DOHH2 (cell line): ENCODE measurements at regions not wholly inside any gene's neighbourhood (a gene's known extent, or its start where the extent isn't known, plus 50 kb on each side); places are given as distances from the start of the nearest gene placed in this dataset.

Experiments
- EZH2phosphoT487 ChIP-seq: fragments of 200-600 bp; sonication (generic); IDR thresholded peaks from 2 replicates; pipeline ENCODE4 v1.6.1; 2017; ENCODE audit warnings: borderline replicate concordance, mild to moderate bottlenecking, antibody characterized with exemption, low read length, moderate library complexity, mixed read lengths
- TF ChIP-seq, protein P1 (sequence below): fragments of 200-600 bp; sonication (generic); IDR thresholded peaks from one replicate; pipeline ENCODE4 v1.5.1; 2014; ENCODE audit warnings: antibody characterized with exemption, mild to moderate bottlenecking, low read depth, low read length; ENCODE audit not compliant: poor library complexity, severe bottlenecking

DNA sequence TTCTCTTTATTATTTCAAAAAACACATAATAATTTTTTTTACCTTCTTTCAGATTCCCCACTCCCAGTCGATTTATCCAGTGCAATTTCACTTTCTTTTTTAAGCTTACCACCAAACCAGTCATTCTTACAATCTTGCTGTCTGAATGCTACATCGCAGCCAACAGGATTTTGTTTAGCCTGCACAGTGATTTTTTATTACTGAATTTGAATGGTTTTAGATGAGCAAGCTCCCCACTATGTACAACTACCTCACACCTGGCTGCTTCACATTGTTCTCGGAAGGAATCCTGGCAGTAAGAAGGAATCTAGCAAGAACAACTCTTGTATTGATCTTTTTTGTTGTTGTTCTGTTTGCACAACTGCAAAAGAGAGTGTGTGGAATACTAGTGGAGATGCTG is 668.1 kb upstream of the WWC1 start:
- TF ChIP-seq, protein P1, sequence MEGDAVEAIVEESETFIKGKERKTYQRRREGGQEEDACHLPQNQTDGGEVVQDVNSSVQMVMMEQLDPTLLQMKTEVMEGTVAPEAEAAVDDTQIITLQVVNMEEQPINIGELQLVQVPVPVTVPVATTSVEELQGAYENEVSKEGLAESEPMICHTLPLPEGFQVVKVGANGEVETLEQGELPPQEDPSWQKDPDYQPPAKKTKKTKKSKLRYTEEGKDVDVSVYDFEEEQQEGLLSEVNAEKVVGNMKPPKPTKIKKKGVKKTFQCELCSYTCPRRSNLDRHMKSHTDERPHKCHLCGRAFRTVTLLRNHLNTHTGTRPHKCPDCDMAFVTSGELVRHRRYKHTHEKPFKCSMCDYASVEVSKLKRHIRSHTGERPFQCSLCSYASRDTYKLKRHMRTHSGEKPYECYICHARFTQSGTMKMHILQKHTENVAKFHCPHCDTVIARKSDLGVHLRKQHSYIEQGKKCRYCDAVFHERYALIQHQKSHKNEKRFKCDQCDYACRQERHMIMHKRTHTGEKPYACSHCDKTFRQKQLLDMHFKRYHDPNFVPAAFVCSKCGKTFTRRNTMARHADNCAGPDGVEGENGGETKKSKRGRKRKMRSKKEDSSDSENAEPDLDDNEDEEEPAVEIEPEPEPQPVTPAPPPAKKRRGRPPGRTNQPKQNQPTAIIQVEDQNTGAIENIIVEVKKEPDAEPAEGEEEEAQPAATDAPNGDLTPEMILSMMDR = no peak
- TF ChIP-seq EZH2phosphoT487 = no peak
